ENCODE measurements at regions not wholly inside any gene's neighbourhood (a gene's known extent, or its start where the extent isn't known, plus 50 kb on each side); places are given as distances from the start of the nearest gene placed in this dataset.
"Not testable (repeated sequence)": the region's sequence is repeated elsewhere in the genome, so short reads cannot be mapped to it uniquely, and the experiment has no call there.

DNA sequence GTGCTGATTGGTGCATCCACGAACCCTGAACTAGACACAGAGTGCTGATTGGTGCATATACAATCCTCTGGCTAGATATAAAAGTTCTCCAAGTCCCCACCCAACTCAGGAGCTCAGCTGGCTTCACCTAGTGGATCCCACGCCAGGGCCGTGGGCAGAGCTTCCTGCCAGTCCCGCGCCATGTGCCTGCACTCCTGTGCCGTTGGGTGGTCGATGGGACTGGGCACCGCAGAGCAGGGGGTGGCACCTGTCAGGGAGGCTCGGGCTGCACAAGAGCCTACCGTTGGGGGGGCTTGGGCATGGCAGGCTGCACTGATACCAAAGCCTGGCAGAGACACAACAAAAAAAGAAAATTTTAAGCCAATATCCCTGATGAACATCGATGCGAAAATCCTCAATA, 185.4 kb upstream of the ASCC3 start:
- H3K4me1 Mint-ChIP-seq (ENCODE audit: low read depth): no peaks in the 10 kb centered on the region
- H3K9me3 Mint-ChIP-seq: peaks cover 25% of the 10 kb centered on the region
- H3K36me3 Mint-ChIP-seq (ENCODE audit: low read depth): no peaks in the 10 kb centered on the region
- H3K4me3 Mint-ChIP-seq: no peak overlapping the region
- DNase-seq (ENCODE audit: low spot score): no peak
- H3K27me3 Mint-ChIP-seq (ENCODE audit: low read depth): no peaks in the 10 kb centered on the region
- no peak overlapping the region for H3K27ac Mint-ChIP-seq

DNA sequence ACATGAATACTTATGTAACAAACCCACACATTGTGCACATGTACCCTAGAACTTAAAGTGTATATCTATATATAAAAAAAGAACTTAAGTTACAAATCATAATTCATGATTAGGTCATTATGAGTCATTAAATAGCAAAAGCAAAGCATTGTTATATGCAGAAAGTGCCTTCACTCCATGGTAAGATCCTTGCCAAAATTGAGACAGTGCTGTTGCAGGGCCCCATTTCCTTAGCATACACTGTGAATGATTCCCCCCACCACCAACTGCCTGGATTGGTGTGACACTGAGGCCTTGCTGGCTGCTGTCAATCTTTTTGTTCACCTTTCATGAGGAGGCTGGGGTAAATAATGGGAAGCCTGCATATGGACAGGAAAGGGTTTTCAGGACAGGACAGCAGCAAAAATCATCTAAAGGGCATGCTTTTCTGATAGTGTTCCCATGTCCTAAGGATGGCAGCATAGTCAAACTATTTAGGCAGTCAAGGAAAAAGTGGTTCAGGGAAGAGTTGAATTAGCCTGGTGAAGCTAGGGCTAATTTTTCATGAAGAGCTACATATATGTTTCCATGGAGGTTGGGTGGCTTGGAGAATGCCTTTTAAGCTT, 188.2 kb upstream of the ASCC3 start:
- Mint-ChIP-seq H3K27me3 (ENCODE audit: low read depth) (no peaks in the 10 kb centered on the region), H3K36me3 (ENCODE audit: low read depth) (no peaks in the 10 kb centered on the region), H3K27ac (no peak overlapping the region), H3K4me1 (ENCODE audit: low read depth) (no peaks in the 10 kb centered on the region), H3K9me3 (peaks cover 25% of the 10 kb centered on the region), H3K4me3 (no peak overlapping the region)
- DNase-seq (ENCODE audit: low spot score): no peak

- Mint-ChIP-seq H3K27ac (no peak overlapping the region), H3K9me3 (peaks cover 19% of the 10 kb centered on the region), H3K27me3 (ENCODE audit: low read depth) (no peaks in the 10 kb centered on the region), H3K4me1 (ENCODE audit: low read depth) (no peaks in the 10 kb centered on the region), H3K36me3 (ENCODE audit: low read depth) (no peaks in the 10 kb centered on the region), H3K4me3 (no peak overlapping the region)
- no peak for DNase-seq (ENCODE audit: low spot score)
These were observed 189.0 kb upstream of the ASCC3 start for GRCh38 chr6:101070044-101070608.

- no peaks in the 10 kb centered on the region for H3K9me3 Mint-ChIP-seq
- no peak overlapping the region for H3K27ac Mint-ChIP-seq
- no peaks in the 10 kb centered on the region for H3K36me3 Mint-ChIP-seq (ENCODE audit: low read depth)
- H3K27me3 Mint-ChIP-seq (ENCODE audit: low read depth): no peaks in the 10 kb centered on the region
- H3K4me1 Mint-ChIP-seq (ENCODE audit: low read depth): no peaks in the 10 kb centered on the region
- DNase-seq (ENCODE audit: low spot score): no peak
- no peak overlapping the region for H3K4me3 Mint-ChIP-seq
These were observed 196.2 kb upstream of the ASCC3 start for GRCh38 chr6:101077344-101077743.

- Mint-ChIP-seq H3K27me3 (ENCODE audit: low read depth) (no peaks in the 10 kb centered on the region), H3K36me3 (ENCODE audit: low read depth) (no peaks in the 10 kb centered on the region), H3K27ac (no peak overlapping the region), H3K4me3 (no peak overlapping the region), H3K4me1 (ENCODE audit: low read depth) (no peaks in the 10 kb centered on the region), H3K9me3 (no peaks in the 10 kb centered on the region)
- no peak for DNase-seq (ENCODE audit: low spot score)
These were observed 198.7 kb upstream of the ASCC3 start for GRCh38 chr6:101079696-101080270.

DNA sequence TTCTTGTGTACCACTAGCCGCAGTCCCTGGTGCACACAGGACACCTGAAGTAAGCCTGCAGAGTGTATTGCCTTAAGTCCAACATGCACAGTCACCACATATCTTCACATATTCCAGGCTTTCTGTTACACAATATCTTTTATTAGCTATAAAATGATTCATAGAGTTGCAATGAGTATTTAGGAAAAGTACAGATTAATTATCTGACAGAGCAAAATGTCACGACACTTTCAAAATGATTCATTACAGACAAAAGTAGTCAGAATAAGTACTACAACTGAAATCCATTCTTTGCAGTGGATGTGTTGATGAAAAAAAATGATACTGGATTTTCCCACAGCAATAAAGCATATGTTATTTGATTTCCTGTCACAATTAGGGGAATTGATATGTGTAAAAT, 199.5 kb upstream of the ASCC3 start:
- H3K36me3 Mint-ChIP-seq (ENCODE audit: low read depth): no peaks in the 10 kb centered on the region
- H3K27ac Mint-ChIP-seq: no peak overlapping the region
- H3K4me3 Mint-ChIP-seq: no peak overlapping the region
- no peaks in the 10 kb centered on the region for H3K4me1 Mint-ChIP-seq (ENCODE audit: low read depth)
- no peaks in the 10 kb centered on the region for H3K27me3 Mint-ChIP-seq (ENCODE audit: low read depth)
- no peaks in the 10 kb centered on the region for H3K9me3 Mint-ChIP-seq
- no peak for DNase-seq (ENCODE audit: low spot score)

GRCh38 chr6:101083533-101084175, 202.5 kb upstream of the ASCC3 start:
- H3K9me3 Mint-ChIP-seq: no peaks in the 10 kb centered on the region
- no peaks in the 10 kb centered on the region for H3K4me1 Mint-ChIP-seq (ENCODE audit: low read depth)
- DNase-seq (ENCODE audit: low spot score): no peak
- no peaks in the 10 kb centered on the region for H3K36me3 Mint-ChIP-seq (ENCODE audit: low read depth)
- H3K27me3 Mint-ChIP-seq (ENCODE audit: low read depth): no peaks in the 10 kb centered on the region
- H3K27ac Mint-ChIP-seq: no peak overlapping the region
- H3K4me3 Mint-ChIP-seq: no peak overlapping the region

DNA sequence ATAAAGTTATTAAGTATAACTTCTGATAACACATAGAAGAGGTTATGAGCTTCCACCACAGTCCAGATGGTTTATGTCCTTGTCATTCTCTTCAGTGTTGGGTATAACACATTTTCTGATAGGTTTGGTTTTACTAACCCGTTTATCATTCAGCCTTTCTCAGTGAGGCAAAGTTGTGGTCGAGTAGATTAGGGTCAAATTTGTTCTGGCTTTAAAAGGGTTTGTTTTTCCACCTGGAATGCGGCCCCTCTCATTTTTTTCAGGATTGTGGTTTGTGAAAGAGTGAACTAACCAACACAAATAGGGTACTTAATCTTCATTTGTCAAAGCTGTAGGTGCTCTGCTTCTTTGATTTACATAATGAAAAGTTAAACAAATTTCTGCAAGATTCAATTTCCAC, 204.2 kb upstream of the ASCC3 start:
- no peaks in the 10 kb centered on the region for H3K4me1 Mint-ChIP-seq (ENCODE audit: low read depth)
- H3K36me3 Mint-ChIP-seq (ENCODE audit: low read depth): no peaks in the 10 kb centered on the region
- H3K9me3 Mint-ChIP-seq: peaks cover 8% of the 10 kb centered on the region
- no peak overlapping the region for H3K27ac Mint-ChIP-seq
- no peak overlapping the region for H3K4me3 Mint-ChIP-seq
- no peaks in the 10 kb centered on the region for H3K27me3 Mint-ChIP-seq (ENCODE audit: low read depth)
- no peak for DNase-seq (ENCODE audit: low spot score)

- no peaks in the 10 kb centered on the region for H3K27me3 Mint-ChIP-seq (ENCODE audit: low read depth)
- no peaks in the 10 kb centered on the region for H3K4me1 Mint-ChIP-seq (ENCODE audit: low read depth)
- H3K36me3 Mint-ChIP-seq (ENCODE audit: low read depth): no peaks in the 10 kb centered on the region
- DNase-seq (ENCODE audit: low spot score): no peak
- H3K4me3 Mint-ChIP-seq: no peak overlapping the region
- H3K9me3 Mint-ChIP-seq: peaks cover 19% of the 10 kb centered on the region
- no peak overlapping the region for H3K27ac Mint-ChIP-seq
These were observed 205.3 kb upstream of the ASCC3 start for GRCh38 chr6:101086473-101086872.

DNA sequence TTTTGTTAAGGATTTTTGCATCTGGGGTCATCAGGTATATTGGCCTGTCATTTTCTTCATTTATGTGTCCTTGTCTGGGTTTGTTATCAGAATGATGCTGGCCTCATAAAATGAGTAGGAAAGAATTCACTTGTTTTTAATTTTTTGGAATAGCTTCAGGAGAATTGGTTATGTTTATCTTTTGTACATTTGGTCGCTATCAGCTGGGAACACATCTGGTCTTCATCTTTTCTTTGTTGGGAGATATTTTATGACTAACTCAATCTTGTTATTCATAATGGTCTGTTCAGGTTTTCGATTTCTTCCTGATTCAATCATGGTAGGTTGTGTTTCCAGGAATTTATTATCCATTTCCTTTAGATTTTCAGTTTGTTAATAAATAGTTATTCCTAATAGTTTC, 207.5 kb upstream of the ASCC3 start:
- peaks cover 20% of the 10 kb centered on the region for H3K9me3 Mint-ChIP-seq
- H3K4me3 Mint-ChIP-seq: no peak overlapping the region
- DNase-seq (ENCODE audit: low spot score): no peak
- H3K27ac Mint-ChIP-seq: no peak overlapping the region
- no peaks in the 10 kb centered on the region for H3K36me3 Mint-ChIP-seq (ENCODE audit: low read depth)
- no peaks in the 10 kb centered on the region for H3K4me1 Mint-ChIP-seq (ENCODE audit: low read depth)
- no peaks in the 10 kb centered on the region for H3K27me3 Mint-ChIP-seq (ENCODE audit: low read depth)

GRCh38 chr6:101089640-101090039, 208.5 kb upstream of the ASCC3 start:
- Mint-ChIP-seq H3K27me3 (ENCODE audit: low read depth) (no peaks in the 10 kb centered on the region), H3K36me3 (ENCODE audit: low read depth) (no peaks in the 10 kb centered on the region), H3K4me1 (ENCODE audit: low read depth) (no peaks in the 10 kb centered on the region), H3K27ac (no peak overlapping the region), H3K9me3 (peaks cover 20% of the 10 kb centered on the region), H3K4me3 (no peak overlapping the region)
- DNase-seq (ENCODE audit: low spot score): no peak

- H3K4me3 Mint-ChIP-seq: no peak overlapping the region
- peaks cover 20% of the 10 kb centered on the region for H3K9me3 Mint-ChIP-seq
- no peak overlapping the region for H3K27ac Mint-ChIP-seq
- no peaks in the 10 kb centered on the region for H3K4me1 Mint-ChIP-seq (ENCODE audit: low read depth)
- H3K27me3 Mint-ChIP-seq (ENCODE audit: low read depth): no peaks in the 10 kb centered on the region
- no peaks in the 10 kb centered on the region for H3K36me3 Mint-ChIP-seq (ENCODE audit: low read depth)
- no peak for DNase-seq (ENCODE audit: low spot score)
These were observed 209.2 kb upstream of the ASCC3 start for GRCh38 chr6:101090281-101090680.

DNA sequence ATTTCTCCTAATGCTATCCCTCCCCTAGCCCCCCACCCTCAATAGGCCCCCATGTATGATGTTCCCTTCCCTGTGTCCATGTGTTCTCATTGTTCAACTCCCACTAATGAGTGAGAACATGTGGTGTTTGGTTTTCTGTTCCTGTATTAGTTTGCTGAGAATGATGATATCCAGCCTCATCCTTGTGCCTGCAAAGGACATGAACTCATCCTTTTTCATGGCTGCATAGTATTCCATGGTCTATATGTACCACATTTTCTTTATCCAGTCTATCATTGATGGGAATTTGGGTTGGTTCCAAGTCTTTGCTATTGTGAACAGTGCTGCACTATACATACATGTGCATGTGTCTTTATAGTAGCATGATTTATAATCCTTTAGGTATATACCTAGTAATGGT, 217.5 kb upstream of the ASCC3 start:
- not testable (repeated sequence) for H3K36me3 Mint-ChIP-seq (ENCODE audit: low read depth); H3K9me3 Mint-ChIP-seq; H3K27ac Mint-ChIP-seq; H3K27me3 Mint-ChIP-seq (ENCODE audit: low read depth); H3K4me3 Mint-ChIP-seq; H3K4me1 Mint-ChIP-seq (ENCODE audit: low read depth); DNase-seq (ENCODE audit: low spot score)

GRCh38 chr6:101102702-101103101, 221.6 kb upstream of the ASCC3 start:
- no peak overlapping the region for H3K4me3 Mint-ChIP-seq
- H3K27ac Mint-ChIP-seq: no peak overlapping the region
- H3K9me3 Mint-ChIP-seq: peaks cover 3% of the 10 kb centered on the region
- H3K4me1 Mint-ChIP-seq (ENCODE audit: low read depth): no peaks in the 10 kb centered on the region
- H3K27me3 Mint-ChIP-seq (ENCODE audit: low read depth): no peaks in the 10 kb centered on the region
- no peaks in the 10 kb centered on the region for H3K36me3 Mint-ChIP-seq (ENCODE audit: low read depth)
- DNase-seq (ENCODE audit: low spot score): no peak

Measured in T-helper 2 cell treated with Interferon-gamma antibody and Interleukin-4, amounts not matched to agents 5 μg/mL and 100 μg/mL, for 36 hours (primary cell).